ENCODE measurements at regions not wholly inside any gene's neighbourhood (a gene's known extent, or its start where the extent isn't known, plus 50 kb on each side); places are given as distances from the start of the nearest gene placed in this dataset.
"Not testable (repeated sequence)": the region's sequence is repeated elsewhere in the genome, so short reads cannot be mapped to it uniquely, and the experiment has no call there.

DNA sequence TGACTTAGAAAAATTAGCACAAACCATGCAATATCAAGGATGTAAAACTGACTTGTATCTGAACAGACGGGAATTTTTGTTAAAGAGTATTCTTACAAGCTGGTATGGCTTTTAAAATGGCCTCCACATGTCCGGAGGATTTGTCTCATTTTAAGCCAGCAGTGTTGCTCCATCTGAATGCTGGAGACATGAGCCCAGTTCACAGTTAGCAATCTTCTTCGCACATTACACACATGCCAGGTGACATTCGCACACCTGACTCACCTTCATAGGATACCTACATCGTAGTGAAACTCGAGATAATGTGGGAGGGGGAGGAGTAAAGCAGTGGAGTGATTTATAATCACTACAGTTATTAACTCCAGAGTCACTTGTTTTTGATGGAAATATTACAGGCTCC is 231.8 kb upstream of the RBBP8 start:
- H3K36me3 ChIP-seq (ENCODE audit: control insufficient read depth, insufficient read depth, low read length) = no peaks in the 10 kb centered on the region
- no peak for DNase-seq (ENCODE audit: extremely low read depth, insufficient read length)
- H3K4me3 ChIP-seq (replicated peaks; ENCODE audit: low read depth, low read length) = no peak overlapping the region
- no peaks in the 10 kb centered on the region; the same call in 1 of the 2 replicates for H3K27me3 ChIP-seq (replicated peaks; ENCODE audit: control insufficient read depth, insufficient read depth, low read length)
- TF ChIP-seq, protein P1, sequence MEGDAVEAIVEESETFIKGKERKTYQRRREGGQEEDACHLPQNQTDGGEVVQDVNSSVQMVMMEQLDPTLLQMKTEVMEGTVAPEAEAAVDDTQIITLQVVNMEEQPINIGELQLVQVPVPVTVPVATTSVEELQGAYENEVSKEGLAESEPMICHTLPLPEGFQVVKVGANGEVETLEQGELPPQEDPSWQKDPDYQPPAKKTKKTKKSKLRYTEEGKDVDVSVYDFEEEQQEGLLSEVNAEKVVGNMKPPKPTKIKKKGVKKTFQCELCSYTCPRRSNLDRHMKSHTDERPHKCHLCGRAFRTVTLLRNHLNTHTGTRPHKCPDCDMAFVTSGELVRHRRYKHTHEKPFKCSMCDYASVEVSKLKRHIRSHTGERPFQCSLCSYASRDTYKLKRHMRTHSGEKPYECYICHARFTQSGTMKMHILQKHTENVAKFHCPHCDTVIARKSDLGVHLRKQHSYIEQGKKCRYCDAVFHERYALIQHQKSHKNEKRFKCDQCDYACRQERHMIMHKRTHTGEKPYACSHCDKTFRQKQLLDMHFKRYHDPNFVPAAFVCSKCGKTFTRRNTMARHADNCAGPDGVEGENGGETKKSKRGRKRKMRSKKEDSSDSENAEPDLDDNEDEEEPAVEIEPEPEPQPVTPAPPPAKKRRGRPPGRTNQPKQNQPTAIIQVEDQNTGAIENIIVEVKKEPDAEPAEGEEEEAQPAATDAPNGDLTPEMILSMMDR (IDR thresholded peaks at IDR 0.05; ENCODE audit: insufficient read depth, low read length, poor library complexity, severe bottlenecking) = no peak

DNA sequence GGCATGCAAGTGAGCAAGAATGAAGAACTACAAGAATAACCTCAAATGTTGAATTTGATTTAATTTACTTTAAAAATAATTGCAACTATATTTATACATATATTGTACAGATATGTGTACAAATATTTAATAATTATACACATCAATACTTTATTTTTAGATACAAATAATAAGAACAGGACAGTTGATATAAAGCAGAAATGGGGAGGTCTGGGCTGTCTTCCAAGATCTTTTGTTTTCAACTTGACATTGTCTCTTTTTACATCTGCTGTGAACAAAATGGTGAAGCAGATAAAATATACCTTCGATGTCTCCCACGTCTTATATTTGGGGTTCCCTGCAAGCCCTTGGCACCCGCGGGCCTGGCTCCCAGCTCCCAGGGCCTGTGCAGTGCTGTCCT is 231.3 kb upstream of the RBBP8 start:
- TF ChIP-seq, protein P1 (IDR thresholded peaks at IDR 0.05; ENCODE audit: insufficient read depth, low read length, poor library complexity, severe bottlenecking) = no peak
- no peaks in the 10 kb centered on the region for H3K36me3 ChIP-seq (ENCODE audit: control insufficient read depth, insufficient read depth, low read length)
- no peaks in the 10 kb centered on the region; the same call in 1 of the 2 replicates for H3K27me3 ChIP-seq (replicated peaks; ENCODE audit: control insufficient read depth, insufficient read depth, low read length)
- no peak overlapping the region for H3K4me3 ChIP-seq (replicated peaks; ENCODE audit: low read depth, low read length)
- DNase-seq (ENCODE audit: extremely low read depth, insufficient read length) = no peak

DNA sequence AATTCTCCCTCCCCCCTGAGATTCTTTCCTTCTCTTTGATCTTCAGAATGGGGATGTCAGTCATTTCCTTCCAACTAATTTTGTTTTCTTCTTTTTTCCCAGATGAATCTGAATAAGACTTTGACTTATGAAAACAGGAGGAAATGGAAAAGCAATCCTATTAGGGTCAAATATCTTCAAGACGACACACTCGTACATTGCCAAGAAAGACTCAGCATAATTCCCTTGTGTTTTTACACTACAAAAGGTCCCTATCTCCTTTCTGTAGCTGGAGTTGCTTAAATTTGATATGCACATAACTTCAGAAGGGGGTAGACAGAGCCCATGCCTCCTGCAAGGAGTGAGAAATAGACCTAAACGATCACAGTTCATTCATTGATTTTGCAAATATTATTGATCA is 230.3 kb upstream of the RBBP8 start:
- no peaks in the 10 kb centered on the region for H3K36me3 ChIP-seq (ENCODE audit: control insufficient read depth, insufficient read depth, low read length)
- H3K27me3 ChIP-seq (replicated peaks; ENCODE audit: control insufficient read depth, insufficient read depth, low read length) = no peaks in the 10 kb centered on the region
- TF ChIP-seq, protein P1 (IDR thresholded peaks at IDR 0.05; ENCODE audit: insufficient read depth, low read length, poor library complexity, severe bottlenecking) = no peak
- no peak overlapping the region for H3K4me3 ChIP-seq (replicated peaks; ENCODE audit: low read depth, low read length)
- no peak for DNase-seq (ENCODE audit: extremely low read depth, insufficient read length)

DNA sequence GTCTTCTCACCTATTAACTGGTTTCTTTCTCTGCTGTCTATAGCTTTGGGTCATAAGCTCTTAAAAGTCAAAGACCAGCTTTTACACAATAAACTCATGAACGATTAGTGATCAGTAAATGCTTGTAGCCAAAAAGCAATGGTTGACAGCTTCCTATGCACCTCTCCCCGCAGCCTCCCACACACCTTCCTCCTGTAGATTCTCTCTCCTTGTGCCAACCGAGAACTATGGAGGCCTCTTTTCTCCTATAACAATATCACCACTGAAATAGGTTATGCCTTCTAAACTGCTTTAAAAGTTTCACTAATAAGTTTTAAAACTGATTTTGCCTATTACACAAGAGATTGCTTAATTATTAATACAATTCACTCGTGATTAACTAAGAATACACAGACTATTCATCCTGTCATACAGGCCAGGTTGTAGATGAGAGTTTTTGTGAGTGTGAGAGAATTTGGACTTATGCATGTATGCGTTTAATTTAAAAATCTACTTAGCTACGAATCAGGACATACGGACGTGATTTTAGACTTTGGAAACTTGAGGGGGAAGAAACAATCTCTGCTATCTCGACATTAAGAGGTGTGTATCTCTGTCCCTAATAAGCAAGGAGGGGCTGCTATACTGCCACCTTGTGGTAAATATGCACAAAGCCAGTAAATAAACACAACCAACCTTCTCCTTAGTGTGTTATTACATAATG is 229.1 kb upstream of the RBBP8 start:
- no peaks in the 10 kb centered on the region for H3K27me3 ChIP-seq (replicated peaks; ENCODE audit: control insufficient read depth, insufficient read depth, low read length)
- TF ChIP-seq, protein P1 (IDR thresholded peaks at IDR 0.05; ENCODE audit: insufficient read depth, low read length, poor library complexity, severe bottlenecking) = peak; percentile 77
- no peak for DNase-seq (ENCODE audit: extremely low read depth, insufficient read length)
- H3K4me3 ChIP-seq (replicated peaks; ENCODE audit: low read depth, low read length) = no peak overlapping the region
- H3K36me3 ChIP-seq (ENCODE audit: control insufficient read depth, insufficient read depth, low read length) = no peaks in the 10 kb centered on the region

DNA sequence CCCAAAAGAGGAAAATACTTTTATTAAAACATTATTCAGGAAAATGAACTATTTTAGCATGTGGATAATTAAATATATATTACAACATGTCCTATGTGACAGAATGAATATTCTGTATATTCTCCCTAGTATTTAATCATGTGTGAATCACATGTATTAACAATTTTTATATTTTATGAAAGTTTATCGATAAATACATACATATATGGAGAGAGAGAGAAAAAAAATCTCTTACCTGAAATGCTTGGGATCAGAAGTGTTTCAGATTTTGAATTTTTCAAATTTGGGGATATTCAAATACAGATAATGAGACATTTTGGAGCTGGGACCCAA is 228.6 kb upstream of the RBBP8 start:
- TF ChIP-seq, protein P1 (IDR thresholded peaks at IDR 0.05; ENCODE audit: insufficient read depth, low read length, poor library complexity, severe bottlenecking) = no peak
- DNase-seq (ENCODE audit: extremely low read depth, insufficient read length) = no peak
- Histone ChIP-seq H3K36me3 (ENCODE audit: control insufficient read depth, insufficient read depth, low read length) (no peaks in the 10 kb centered on the region), H3K4me3 (replicated peaks; ENCODE audit: low read depth, low read length) (no peak overlapping the region), H3K27me3 (replicated peaks; ENCODE audit: control insufficient read depth, insufficient read depth, low read length) (no peaks in the 10 kb centered on the region)

DNA sequence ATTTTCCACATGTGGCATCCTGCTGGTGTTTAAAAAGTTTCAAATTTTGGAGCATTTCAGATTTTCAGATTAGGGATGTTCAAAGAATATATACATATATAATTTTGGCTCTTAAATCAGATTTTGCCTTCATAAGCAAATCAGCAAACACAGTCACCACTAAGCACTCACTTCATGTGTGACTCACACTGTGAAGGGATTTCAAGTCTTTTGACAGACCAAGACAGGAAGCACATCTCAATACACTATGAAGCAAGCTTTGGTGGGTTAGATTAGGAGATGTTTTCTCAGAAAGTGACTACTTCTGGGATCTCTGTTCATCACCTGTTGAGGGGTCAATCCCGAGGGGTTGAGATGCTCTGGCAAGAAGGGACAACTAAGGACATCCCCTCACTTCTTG is 227.8 kb upstream of the RBBP8 start:
- DNase-seq (ENCODE audit: extremely low read depth, insufficient read length) = no peak
- Histone ChIP-seq H3K27me3 (replicated peaks; ENCODE audit: control insufficient read depth, insufficient read depth, low read length) (no peaks in the 10 kb centered on the region), H3K4me3 (replicated peaks; ENCODE audit: low read depth, low read length) (no peak overlapping the region), H3K36me3 (ENCODE audit: control insufficient read depth, insufficient read depth, low read length) (no peaks in the 10 kb centered on the region)
- TF ChIP-seq, protein P1 (IDR thresholded peaks at IDR 0.05; ENCODE audit: insufficient read depth, low read length, poor library complexity, severe bottlenecking) = no peak

DNA sequence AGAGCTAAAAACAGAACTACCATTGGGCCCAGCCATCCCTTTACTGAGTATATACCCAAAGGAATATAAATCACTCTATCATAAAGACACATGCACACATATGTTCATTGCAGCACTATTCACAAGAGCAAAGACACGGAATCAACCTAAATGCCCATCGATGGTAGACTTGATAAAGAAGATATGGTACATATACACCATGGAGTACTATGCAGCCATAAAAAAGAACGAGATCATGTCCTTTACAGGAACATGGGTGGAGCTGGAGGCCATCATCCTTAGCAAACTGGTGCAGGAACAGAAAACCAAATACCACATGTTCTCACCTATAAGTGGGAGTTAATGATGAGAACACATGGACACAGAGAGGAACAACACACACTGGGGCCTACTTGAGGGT is 227.1 kb upstream of the RBBP8 start:
- not testable (repeated sequence) for H3K27me3 ChIP-seq (replicated peaks; ENCODE audit: control insufficient read depth, insufficient read depth, low read length); H3K36me3 ChIP-seq (ENCODE audit: control insufficient read depth, insufficient read depth, low read length); DNase-seq (ENCODE audit: extremely low read depth, insufficient read length); H3K4me3 ChIP-seq (replicated peaks; ENCODE audit: low read depth, low read length)
